ENCODE measurements at regions not wholly inside any gene's neighbourhood (a gene's known extent, or its start where the extent isn't known, plus 50 kb on each side); places are given as distances from the start of the nearest gene placed in this dataset.

DNA sequence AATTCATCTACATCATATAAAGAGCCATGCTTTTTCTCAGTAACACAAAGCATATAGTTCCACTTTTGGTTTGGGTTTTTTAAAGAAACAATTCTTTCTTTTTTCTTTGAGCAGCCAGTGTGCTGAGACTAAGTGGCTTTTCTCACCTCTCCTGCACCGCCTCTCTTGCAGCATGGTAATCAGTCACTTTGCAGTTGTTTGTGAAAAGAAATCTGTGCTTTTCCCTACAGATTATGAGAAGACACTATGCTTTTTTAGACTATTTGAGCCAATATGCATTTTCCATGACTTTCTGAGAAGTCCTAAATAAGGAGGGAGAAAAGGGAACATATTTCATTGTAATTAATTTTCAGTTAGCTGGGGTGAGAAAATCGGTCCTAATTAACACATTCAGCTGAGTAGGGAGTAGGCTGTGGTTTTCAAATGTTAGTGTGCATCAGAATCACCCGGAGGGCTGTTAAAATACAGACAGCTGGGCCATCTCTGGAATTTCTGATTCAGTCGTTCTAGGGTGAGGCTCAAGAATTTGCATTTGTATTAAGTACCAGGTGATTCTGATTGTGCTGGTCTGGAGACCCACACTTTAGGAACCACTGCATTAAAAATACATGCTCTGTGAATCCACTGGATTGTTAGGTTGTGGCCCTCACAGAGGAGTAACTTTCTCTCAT, 155.2 kb downstream of the TINAG start:
- TF ChIP-seq, protein P1, sequence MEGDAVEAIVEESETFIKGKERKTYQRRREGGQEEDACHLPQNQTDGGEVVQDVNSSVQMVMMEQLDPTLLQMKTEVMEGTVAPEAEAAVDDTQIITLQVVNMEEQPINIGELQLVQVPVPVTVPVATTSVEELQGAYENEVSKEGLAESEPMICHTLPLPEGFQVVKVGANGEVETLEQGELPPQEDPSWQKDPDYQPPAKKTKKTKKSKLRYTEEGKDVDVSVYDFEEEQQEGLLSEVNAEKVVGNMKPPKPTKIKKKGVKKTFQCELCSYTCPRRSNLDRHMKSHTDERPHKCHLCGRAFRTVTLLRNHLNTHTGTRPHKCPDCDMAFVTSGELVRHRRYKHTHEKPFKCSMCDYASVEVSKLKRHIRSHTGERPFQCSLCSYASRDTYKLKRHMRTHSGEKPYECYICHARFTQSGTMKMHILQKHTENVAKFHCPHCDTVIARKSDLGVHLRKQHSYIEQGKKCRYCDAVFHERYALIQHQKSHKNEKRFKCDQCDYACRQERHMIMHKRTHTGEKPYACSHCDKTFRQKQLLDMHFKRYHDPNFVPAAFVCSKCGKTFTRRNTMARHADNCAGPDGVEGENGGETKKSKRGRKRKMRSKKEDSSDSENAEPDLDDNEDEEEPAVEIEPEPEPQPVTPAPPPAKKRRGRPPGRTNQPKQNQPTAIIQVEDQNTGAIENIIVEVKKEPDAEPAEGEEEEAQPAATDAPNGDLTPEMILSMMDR (IDR thresholded peaks at IDR 0.05), result no peak
- Mint-ChIP-seq H3K27me3 (ENCODE audit: low read depth, poor library complexity) (no peaks in the 10 kb centered on the region), H3K4me3 (no peak overlapping the region), H3K27ac (no peak overlapping the region), H3K9me3 (no peaks in the 10 kb centered on the region), H3K36me3 (ENCODE audit: low read depth) (no peaks in the 10 kb centered on the region), H3K4me1 (no peaks in the 10 kb centered on the region)
- DNase-seq, result no peak

DNA sequence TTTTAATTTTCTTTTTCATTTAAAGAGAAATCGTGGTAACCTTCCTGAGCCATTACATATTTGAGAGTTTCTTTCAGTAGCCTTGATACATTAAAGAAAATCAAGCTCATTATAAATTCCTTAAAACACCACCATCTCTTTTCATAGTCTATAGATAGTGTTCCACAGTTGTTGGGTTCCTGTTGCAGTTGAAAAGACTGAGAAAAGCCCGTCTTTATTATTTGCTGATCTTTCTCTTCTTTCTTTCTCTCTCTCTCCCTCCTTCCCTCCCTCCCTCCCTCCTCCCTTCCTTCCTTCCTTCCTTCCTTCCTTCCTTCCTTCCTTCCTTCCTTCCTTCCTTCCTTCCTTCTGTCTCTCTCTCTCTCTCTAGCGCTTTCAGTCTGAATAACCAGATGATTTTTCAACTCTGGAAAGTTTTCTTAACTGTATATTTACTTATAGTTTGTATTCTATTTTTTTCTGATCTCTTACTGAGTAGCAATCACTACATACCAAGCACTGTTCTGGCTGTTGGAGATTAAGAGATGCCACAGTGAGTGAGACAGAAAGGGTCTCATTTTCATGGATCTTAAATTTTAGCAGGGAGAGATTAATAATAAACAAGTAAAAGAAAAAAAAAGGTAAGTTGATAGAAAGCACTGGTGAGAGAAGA, 157.5 kb downstream of the TINAG start:
- Mint-ChIP-seq H3K27me3 (ENCODE audit: low read depth, poor library complexity) (no peaks in the 10 kb centered on the region), H3K9me3 (no peaks in the 10 kb centered on the region), H3K36me3 (ENCODE audit: low read depth) (no peaks in the 10 kb centered on the region), H3K4me1 (no peaks in the 10 kb centered on the region), H3K4me3 (no peak overlapping the region), H3K27ac (no peak overlapping the region)
- TF ChIP-seq, protein P1 (IDR thresholded peaks at IDR 0.05), result no peak
- no peak for DNase-seq

DNA sequence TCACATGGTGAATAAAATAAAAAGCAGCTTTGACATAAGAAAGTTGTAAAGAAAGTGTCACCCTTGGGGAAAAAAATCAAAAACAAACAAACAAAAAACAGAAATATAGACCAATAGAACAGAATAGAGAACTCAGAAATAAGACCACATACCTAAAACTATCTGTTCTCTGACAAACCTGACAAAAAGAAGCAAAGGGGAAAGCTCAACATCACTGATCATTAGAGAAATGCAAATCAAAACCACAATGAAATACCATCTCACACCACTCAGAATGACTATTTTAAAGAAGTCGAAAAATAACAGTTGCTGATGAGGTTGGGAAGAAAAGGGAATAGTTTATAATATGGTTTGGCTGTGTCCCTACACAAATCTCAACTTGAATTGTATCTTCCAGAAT, 159.1 kb downstream of the TINAG start:
- Mint-ChIP-seq H3K27ac (no peak overlapping the region), H3K36me3 (ENCODE audit: low read depth) (no peaks in the 10 kb centered on the region), H3K9me3 (no peaks in the 10 kb centered on the region), H3K27me3 (ENCODE audit: low read depth, poor library complexity) (no peaks in the 10 kb centered on the region), H3K4me3 (no peak overlapping the region), H3K4me1 (no peaks in the 10 kb centered on the region)
- no peak for DNase-seq
- TF ChIP-seq, protein P1 (IDR thresholded peaks at IDR 0.05), result no peak

DNA sequence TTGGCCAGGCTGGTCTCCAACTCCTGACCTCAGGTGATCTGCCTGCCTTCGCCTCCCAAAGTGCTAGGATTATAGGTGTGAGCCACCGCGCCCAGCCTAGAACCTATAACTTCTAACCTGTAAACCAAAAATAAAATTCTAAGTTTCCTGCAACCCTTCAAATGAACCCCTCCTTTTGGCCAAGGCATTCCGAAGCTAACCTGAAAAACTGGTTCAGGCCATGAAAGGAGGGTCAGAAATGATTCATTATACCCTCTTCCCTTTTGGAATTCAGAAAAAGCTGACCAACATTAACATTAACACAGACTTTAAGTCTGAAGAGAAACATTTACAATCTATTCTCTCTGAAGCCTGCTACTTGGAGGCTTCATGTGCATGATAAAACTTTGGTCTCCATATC, 165.1 kb downstream of the TINAG start:
- Mint-ChIP-seq H3K27ac (no peak overlapping the region), H3K9me3 (no peaks in the 10 kb centered on the region), H3K4me3 (no peak overlapping the region), H3K4me1 (no peaks in the 10 kb centered on the region), H3K36me3 (ENCODE audit: low read depth) (no peaks in the 10 kb centered on the region), H3K27me3 (ENCODE audit: low read depth, poor library complexity) (no peaks in the 10 kb centered on the region)
- no peak for DNase-seq
- TF ChIP-seq, protein P1 (IDR thresholded peaks at IDR 0.05), result no peak

DNA sequence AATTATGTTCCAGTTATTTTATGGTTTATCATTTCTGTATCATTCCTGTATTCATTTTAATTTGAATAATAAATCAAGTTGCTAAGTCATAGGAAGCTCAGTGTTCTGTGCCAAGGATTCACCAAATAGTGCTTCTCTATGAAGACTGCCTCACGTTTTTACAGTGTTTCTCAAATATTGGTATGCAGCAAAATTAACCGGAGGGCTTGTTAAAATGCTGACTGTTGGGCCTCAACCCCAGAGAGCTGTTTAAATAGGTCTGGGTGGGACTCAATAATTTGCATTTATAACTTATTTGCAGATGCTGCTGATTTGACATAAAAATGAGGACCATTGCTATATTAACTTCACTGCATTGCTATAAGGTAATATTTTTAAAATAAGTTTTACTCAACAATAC, 166.7 kb downstream of the TINAG start:
- H3K4me3 Mint-ChIP-seq, result no peak overlapping the region
- TF ChIP-seq, protein P1 (IDR thresholded peaks at IDR 0.05), result no peak
- no peak overlapping the region for H3K27ac Mint-ChIP-seq
- no peak for DNase-seq
- no peaks in the 10 kb centered on the region for H3K27me3 Mint-ChIP-seq (ENCODE audit: low read depth, poor library complexity)
- H3K9me3 Mint-ChIP-seq, result no peaks in the 10 kb centered on the region
- H3K4me1 Mint-ChIP-seq, result no peaks in the 10 kb centered on the region
- H3K36me3 Mint-ChIP-seq (ENCODE audit: low read depth), result no peaks in the 10 kb centered on the region

DNA sequence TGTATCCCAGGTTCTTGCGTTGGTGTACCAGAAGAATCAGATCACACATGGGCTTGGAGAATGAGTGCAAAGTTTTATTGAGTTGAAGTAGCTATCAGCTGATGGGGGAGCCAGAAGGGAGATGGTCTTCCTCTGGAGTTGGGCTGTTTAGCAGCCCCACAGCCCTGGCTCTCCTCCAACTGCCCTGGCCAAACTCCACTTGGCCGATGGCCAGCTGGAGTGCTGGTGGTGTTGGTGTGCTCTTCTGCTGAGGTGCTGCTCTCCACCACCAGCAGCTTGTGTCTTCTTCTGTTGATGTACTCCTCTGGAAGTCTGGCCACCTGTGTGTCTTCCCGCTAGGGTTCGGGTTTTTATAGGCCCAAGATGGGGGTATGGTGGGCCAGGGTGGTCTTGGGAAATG, 172.8 kb downstream of the TINAG start:
- no peak for DNase-seq
- TF ChIP-seq, protein P1 (IDR thresholded peaks at IDR 0.05), result no peak
- Mint-ChIP-seq H3K27ac (no peak overlapping the region), H3K36me3 (ENCODE audit: low read depth) (no peaks in the 10 kb centered on the region), H3K4me3 (no peak overlapping the region), H3K27me3 (ENCODE audit: low read depth, poor library complexity) (no peaks in the 10 kb centered on the region), H3K4me1 (no peaks in the 10 kb centered on the region), H3K9me3 (no peaks in the 10 kb centered on the region)

All from nephron progenitor cell (in vitro differentiated cells).